GM19467 (cell line): ENCODE measurements at regions not wholly inside any gene's neighbourhood (a gene's known extent, or its start where the extent isn't known, plus 50 kb on each side); places are given as distances from the start of the nearest gene placed in this dataset.

Experiments
- ATAC-seq: cut with Tn5 transposase; IDR thresholded peaks from one replicate; pipeline ENCODE4 v1.9.1; 2021; ENCODE audit warnings: mild to moderate bottlenecking, moderate library complexity; ENCODE audit not compliant: unreplicated experiment

- ATAC-seq = no peak
Measured at GRCh38 chr19:30293051-30293785, 79.0 kb upstream of the ZNF536 start.

GRCh38 chr19:30297969-30298368 is 74.2 kb upstream of the ZNF536 start:
- ATAC-seq = no peak

- ATAC-seq = no peak
Measured at GRCh38 chr19:30303131-30303654, 69.0 kb upstream of the ZNF536 start.

DNA sequence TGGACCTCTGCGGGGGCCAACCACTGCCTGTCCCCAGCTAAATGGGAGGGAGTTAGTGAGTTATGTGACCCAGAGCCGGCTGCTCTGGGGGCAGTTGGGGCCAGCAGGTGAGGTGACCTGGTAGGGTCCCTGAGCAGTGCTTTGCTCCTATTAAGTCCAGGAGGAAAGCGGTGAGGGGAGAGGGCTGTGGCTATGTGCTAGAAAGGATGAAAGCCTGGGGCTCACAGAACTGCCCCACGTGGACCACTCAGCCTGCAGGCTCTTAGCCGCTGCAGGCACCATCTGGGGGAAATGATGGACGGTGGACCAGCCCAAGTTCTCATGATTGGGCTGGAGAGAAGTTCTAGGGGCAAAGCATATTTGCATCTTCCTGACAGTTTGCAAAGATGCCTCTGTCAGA is 67.6 kb upstream of the ZNF536 start:
- ATAC-seq = no peak

- ATAC-seq = no peak
Measured at GRCh38 chr19:30305346-30306060, 66.7 kb upstream of the ZNF536 start.

- ATAC-seq = no peak
Measured at GRCh38 chr19:30307191-30307974, 64.8 kb upstream of the ZNF536 start.

DNA sequence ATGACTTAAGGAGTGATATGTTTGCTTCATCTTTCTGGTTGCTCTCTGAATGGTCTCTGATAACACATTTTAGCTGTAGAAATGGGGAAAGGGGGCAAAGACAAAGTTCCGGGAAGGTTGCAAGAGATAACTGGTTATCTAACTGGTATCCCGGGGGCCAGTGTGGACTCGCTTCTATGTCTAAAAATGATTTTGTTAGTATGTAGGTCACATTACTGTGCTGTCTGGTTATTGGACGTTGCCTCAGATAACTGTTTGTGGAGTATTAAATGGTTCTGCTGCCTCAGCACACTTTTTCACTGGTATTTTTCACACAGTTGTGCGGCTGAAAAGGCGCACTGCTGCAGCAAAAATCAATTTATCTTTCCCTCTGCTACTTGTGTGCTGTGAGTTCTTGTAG is 63.0 kb upstream of the ZNF536 start:
- ATAC-seq = no peak

DNA sequence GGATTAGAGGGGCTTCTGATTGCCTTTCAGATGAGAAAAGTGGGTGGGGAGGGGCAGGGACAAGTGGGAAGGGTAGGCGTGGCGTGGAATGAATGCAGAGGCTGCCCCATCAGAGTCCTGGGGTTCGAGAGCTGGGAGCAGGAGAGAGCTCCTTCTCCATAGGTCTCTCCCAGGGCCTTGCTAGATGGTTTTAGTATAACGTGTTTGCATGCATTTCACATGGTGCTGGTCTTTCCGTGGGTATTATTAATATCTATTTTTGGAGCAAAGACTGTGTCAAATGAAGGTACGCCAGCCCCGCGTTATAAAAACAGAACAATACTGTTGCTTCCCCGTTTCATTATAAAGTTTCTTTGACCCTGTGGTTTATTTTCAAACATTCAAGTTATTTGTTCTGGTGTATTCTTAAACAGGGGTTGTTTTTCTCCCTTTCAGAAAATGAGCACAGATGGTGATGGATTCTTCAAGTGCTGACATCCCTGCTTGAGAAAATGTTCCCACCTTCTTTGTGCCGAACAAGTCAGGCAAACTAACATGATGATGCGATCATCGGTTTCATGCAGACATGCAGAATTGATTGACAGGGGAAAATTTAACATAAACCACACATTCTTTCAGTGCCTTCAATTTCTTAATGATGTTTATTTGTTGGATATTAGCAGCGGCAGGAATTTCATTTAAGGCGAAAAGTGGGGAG is 62.1 kb upstream of the ZNF536 start:
- no peak for ATAC-seq

- no peak for ATAC-seq
Measured at GRCh38 chr19:30310602-30311263, 61.5 kb upstream of the ZNF536 start.

DNA sequence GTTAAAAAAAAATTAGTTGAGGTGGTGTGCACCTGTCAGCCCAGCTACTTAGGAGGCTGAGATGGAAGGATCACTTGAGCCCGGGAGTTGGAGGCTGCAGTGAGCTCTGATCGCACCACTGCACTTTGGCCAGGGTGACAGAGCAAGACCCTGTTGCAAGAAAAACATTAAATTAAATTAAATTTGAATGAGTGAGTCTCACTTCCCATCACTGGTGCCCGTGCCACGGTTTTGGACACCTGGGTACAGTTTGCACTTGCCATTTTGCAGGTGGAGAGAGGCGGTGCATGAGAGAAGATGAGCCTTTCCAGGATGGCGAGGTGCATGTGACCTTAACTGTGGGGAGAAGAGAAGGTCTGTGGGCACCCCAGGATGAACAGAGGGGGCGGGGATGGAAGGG is 60.3 kb upstream of the ZNF536 start:
- no peak for ATAC-seq

DNA sequence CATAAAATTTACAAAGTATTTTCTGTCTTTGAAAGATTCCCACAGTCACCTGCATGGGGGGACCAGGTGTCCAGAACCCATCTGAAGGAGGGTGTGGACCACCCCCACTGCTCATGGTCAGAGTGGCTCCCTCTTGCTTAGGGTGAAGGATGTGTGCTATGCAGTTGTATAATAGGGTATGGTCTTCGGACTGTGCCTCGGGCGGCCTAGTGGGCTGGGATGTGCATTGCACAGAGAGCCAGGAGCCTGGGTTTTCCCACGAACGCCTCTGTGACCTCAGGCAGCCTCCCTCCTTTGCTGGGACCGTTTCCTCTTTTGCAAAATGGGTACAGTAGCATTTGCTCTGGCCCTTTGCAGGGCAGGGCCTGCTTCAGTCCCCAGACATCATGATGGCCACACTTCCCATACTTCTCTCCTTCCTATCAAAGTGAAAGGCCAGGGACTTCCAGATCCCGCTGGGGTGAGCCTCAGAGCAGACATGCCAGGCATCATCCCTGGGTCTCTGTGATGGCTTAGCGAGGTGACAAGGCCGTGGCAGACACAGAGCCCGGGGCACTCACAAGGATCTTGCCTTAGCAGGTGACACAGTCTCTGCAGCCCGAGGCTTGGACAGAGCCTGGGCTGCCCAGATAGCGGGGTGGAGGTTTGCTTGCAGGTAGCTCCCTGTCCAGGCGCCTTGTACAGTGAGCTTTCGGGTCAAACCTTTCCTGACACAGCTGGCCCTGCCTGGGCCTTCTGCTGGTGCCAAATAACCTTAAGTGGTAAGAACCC is 59.4 kb upstream of the ZNF536 start:
- no peak for ATAC-seq

- no peak for ATAC-seq
Measured at GRCh38 chr19:30313353-30313750, 58.8 kb upstream of the ZNF536 start.

GRCh38 chr19:30314056-30314804 is 58.0 kb upstream of the ZNF536 start:
- no peak for ATAC-seq

DNA sequence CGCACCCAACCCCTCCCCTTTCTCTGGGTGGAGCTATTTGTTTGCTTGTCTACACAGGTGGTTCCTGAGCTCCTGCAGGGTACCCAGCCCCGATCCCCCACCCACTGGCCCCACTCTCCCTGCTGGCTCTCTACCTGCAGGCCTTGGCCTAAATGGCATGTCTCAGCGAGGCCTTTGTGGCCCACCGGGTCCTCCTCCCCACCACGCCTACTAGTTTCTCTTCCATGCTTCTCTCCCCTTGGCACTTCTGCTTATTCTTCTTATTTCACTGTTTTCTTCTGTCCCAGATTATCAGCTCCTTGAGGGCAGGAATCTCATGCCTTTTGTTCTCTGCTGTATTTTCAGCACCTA is 57.4 kb upstream of the ZNF536 start:
- no peak for ATAC-seq

DNA sequence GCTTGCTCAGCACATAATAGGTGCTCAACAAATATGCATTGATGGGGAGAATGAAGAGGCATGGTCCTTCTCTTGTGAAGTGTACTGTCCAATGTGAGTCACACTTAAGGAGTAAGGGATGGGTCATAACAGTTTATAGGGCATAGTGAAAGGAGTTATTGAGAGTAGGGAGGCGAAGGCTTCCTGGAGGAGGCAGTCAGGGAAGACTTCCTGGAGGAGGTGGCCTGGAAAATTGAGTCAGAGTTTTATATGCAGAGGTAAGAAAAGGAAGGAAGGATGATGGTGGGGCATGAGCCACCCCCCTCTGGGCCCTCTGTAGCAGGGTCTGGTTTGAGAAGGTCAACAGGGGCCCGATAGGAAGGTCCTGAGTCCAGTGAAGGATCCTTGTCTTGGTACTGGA is 57.0 kb upstream of the ZNF536 start:
- ATAC-seq = no peak

GRCh38 chr19:30316000-30316491 is 56.1 kb upstream of the ZNF536 start:
- no peak for ATAC-seq

GRCh38 chr19:30316560-30317106 is 55.6 kb upstream of the ZNF536 start:
- no peak for ATAC-seq

- no peak for ATAC-seq
Measured at GRCh38 chr19:30317403-30317802, 54.8 kb upstream of the ZNF536 start.

GRCh38 chr19:30318261-30318660 is 53.9 kb upstream of the ZNF536 start:
- ATAC-seq = no peak
